ENCODE measurements at regions not wholly inside any gene's neighbourhood (a gene's known extent, or its start where the extent isn't known, plus 50 kb on each side); places are given as distances from the start of the nearest gene placed in this dataset.

DNA sequence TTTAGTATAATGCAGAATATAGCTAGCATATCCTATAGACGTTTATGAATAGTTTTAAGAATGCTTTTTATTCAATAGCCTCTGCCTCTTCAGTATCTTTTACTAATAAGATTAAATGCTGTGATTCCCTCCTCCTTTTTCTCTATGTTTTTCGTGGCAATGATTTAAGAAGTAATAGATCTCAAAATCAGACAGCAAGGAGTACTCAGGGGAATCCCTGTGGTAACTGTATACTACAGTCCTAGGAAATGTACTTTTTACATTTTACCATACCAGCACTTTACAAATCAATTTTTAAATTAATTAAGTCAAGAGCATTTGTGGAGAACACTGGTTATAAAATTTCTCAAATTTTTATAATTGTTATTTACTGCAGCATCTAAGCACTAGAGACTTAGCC is 240.6 kb upstream of the CAND1 start:
- TF ChIP-seq, protein P1, sequence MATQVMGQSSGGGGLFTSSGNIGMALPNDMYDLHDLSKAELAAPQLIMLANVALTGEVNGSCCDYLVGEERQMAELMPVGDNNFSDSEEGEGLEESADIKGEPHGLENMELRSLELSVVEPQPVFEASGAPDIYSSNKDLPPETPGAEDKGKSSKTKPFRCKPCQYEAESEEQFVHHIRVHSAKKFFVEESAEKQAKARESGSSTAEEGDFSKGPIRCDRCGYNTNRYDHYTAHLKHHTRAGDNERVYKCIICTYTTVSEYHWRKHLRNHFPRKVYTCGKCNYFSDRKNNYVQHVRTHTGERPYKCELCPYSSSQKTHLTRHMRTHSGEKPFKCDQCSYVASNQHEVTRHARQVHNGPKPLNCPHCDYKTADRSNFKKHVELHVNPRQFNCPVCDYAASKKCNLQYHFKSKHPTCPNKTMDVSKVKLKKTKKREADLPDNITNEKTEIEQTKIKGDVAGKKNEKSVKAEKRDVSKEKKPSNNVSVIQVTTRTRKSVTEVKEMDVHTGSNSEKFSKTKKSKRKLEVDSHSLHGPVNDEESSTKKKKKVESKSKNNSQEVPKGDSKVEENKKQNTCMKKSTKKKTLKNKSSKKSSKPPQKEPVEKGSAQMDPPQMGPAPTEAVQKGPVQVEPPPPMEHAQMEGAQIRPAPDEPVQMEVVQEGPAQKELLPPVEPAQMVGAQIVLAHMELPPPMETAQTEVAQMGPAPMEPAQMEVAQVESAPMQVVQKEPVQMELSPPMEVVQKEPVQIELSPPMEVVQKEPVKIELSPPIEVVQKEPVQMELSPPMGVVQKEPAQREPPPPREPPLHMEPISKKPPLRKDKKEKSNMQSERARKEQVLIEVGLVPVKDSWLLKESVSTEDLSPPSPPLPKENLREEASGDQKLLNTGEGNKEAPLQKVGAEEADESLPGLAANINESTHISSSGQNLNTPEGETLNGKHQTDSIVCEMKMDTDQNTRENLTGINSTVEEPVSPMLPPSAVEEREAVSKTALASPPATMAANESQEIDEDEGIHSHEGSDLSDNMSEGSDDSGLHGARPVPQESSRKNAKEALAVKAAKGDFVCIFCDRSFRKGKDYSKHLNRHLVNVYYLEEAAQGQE (IDR thresholded peaks at IDR 0.05; ENCODE audit: borderline replicate concordance): no peak
- TF ChIP-seq, protein P2, sequence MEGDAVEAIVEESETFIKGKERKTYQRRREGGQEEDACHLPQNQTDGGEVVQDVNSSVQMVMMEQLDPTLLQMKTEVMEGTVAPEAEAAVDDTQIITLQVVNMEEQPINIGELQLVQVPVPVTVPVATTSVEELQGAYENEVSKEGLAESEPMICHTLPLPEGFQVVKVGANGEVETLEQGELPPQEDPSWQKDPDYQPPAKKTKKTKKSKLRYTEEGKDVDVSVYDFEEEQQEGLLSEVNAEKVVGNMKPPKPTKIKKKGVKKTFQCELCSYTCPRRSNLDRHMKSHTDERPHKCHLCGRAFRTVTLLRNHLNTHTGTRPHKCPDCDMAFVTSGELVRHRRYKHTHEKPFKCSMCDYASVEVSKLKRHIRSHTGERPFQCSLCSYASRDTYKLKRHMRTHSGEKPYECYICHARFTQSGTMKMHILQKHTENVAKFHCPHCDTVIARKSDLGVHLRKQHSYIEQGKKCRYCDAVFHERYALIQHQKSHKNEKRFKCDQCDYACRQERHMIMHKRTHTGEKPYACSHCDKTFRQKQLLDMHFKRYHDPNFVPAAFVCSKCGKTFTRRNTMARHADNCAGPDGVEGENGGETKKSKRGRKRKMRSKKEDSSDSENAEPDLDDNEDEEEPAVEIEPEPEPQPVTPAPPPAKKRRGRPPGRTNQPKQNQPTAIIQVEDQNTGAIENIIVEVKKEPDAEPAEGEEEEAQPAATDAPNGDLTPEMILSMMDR (IDR thresholded peaks at IDR 0.05; ENCODE audit: poor library complexity, severe bottlenecking): no peak
